ENCODE measurements at regions not wholly inside any gene's neighbourhood (a gene's known extent, or its start where the extent isn't known, plus 50 kb on each side); places are given as distances from the start of the nearest gene placed in this dataset.
"Not testable (repeated sequence)": the region's sequence is repeated elsewhere in the genome, so short reads cannot be mapped to it uniquely, and the experiment has no call there.

- DNase-seq, result no peak
These were observed 380.4 kb downstream of the TNS1 start for GRCh38 chr2:217622205-217623060.

GRCh38 chr2:217621391-217621801 is 381.4 kb downstream of the TNS1 start:
- no peak for DNase-seq

GRCh38 chr2:217618744-217619143 is 384.1 kb downstream of the TNS1 start:
- no peak for DNase-seq

GRCh38 chr2:217617616-217618022 is 385.2 kb downstream of the TNS1 start:
- no peak for DNase-seq

GRCh38 chr2:217616936-217617335 is 385.9 kb downstream of the TNS1 start:
- no peak for DNase-seq

- no peak for DNase-seq
These were observed 387.6 kb downstream of the TNS1 start for GRCh38 chr2:217615171-217615570.

GRCh38 chr2:217614498-217614897 is 388.3 kb downstream of the TNS1 start:
- DNase-seq, result no peak

GRCh38 chr2:217614096-217614495 is 388.7 kb downstream of the TNS1 start:
- DNase-seq, result no peak

- no peak for DNase-seq
These were observed 389.9 kb downstream of the TNS1 start for GRCh38 chr2:217612920-217613319.

- no peak for DNase-seq
These were observed 390.6 kb downstream of the TNS1 start for GRCh38 chr2:217612211-217612610.

- DNase-seq, result no peak
These were observed 391.1 kb downstream of the TNS1 start for GRCh38 chr2:217611626-217612127.

GRCh38 chr2:217611056-217611455 is 391.7 kb downstream of the TNS1 start:
- DNase-seq, result no peak

- peak; percentile 65 for DNase-seq
These were observed 392.4 kb downstream of the TNS1 start for GRCh38 chr2:217610401-217610814.

GRCh38 chr2:217609952-217610351 is 392.8 kb downstream of the TNS1 start:
- no peak for DNase-seq

GRCh38 chr2:217606296-217606695 is 396.5 kb downstream of the TNS1 start:
- DNase-seq, result no peak

- no peak for DNase-seq
These were observed 398.1 kb downstream of the TNS1 start for GRCh38 chr2:217604527-217605194.

- no peak for DNase-seq
These were observed 401.2 kb downstream of the TNS1 start for GRCh38 chr2:217601601-217602000.

- DNase-seq, result no peak
These were observed 402.9 kb downstream of the TNS1 start for GRCh38 chr2:217599906-217600305.

GRCh38 chr2:217597681-217598080 is 405.1 kb downstream of the TNS1 start:
- DNase-seq, result no peak

GRCh38 chr2:217597145-217597544 is 405.6 kb downstream of the TNS1 start:
- DNase-seq, result no peak

- no peak for DNase-seq
These were observed 409.1 kb downstream of the TNS1 start for GRCh38 chr2:217593732-217594131.

GRCh38 chr2:217588266-217588665 is 414.5 kb downstream of the TNS1 start:
- no peak for DNase-seq

- no peak for DNase-seq
These were observed 417.4 kb downstream of the TNS1 start for GRCh38 chr2:217585362-217585761.

- DNase-seq, result not testable (repeated sequence)
These were observed 422.4 kb downstream of the TNS1 start for GRCh38 chr2:217580407-217580806.

All from CD4-positive, alpha-beta T cell treated with Interleukin-17A for 4 hours (primary cell).